Gastrocnemius medialis (tissue), 4 donors: ENCODE measurements at regions not wholly inside any gene's neighbourhood (a gene's known extent, or its start where the extent isn't known, plus 50 kb on each side); places are given as distances from the start of the nearest gene placed in this dataset.

ENCODE experiments used
- ATAC-seq, 2 donors: fragments of 150-250 bp; one replicate each; pipeline ENCODE4 v1.9.1; 2016
- DNase-seq, 2 donors: peaks; one replicate each; pipeline ENCODE4 v3.0.0-alpha.2; 2019
- H3K27ac ChIP-seq, 4 donors: fragments of 200-600 bp; sonication (generic); 1 replicate in 1 of 4; 2 replicates in 3 of 4; pipeline ENCODE4 v1.5.1; 2016 to 2018; ENCODE audit warnings: mild to moderate bottlenecking in 2 of 4, moderate library complexity in 1 of 4
- H3K27me3 ChIP-seq, 3 donors: fragments of 200-600 bp; sonication (generic) in 2 of 3; 1 replicate in 1 of 3; 2 replicates in 2 of 3; pipeline versions ENCODE4 v1.5.1 to v1.6.0; 2016 to 2019; ENCODE audit warnings: mild to moderate bottlenecking in 1 of 3, moderate library complexity in 1 of 3
- H3K36me3 ChIP-seq, 2 donors: fragments of 200-600 bp; sonication (generic) in 1 of 2; one replicate each; pipeline ENCODE4 v1.5.1; 2017 to 2018
- H3K4me1 ChIP-seq, 2 donors: fragments of 200-600 bp; sonication (generic) in 1 of 2; one replicate each; pipeline ENCODE4 v1.5.1; 2016 to 2017; ENCODE audit warnings: mild to moderate bottlenecking in 2 of 2
- H3K4me3 ChIP-seq, 4 donors: fragments of 200-600 bp; sonication (generic) in 3 of 4; 1 replicate in 1 of 4; 2 replicates in 3 of 4; pipeline ENCODE4 v1.5.1; 2016 to 2019; ENCODE audit warnings: mild to moderate bottlenecking in 2 of 4
- H3K9me3 ChIP-seq, 3 donors: fragments of 200-600 bp; sonication (generic) in 2 of 3; 1 replicate in 1 of 3; 2 replicates in 2 of 3; pipeline ENCODE4 v1.5.1; 2016 to 2019
- CTCF ChIP-seq, 5 experiments: fragments of 450-650 bp in 3 of 5; fragments of 200-600 bp in 2 of 5; sonication (generic) in 2 of 5; IDR thresholded peaks in 4 of 5; conservative IDR thresholded peaks in 1 of 5; 1 replicate in 4 of 5; 2 replicates in 1 of 5; pipeline ENCODE4 v1.5.1; 2016 to 2019; ENCODE audit warnings: antibody characterized with exemption in 5 of 5, mild to moderate bottlenecking in 3 of 5, moderate library complexity in 3 of 5
- POLR2A ChIP-seq, 2 donors: fragments of 450-650 bp; IDR thresholded peaks; one replicate each; pipeline ENCODE4 v1.6.1; 2017; ENCODE audit warnings: antibody characterized with exemption in 2 of 2, mild to moderate bottlenecking in 2 of 2, moderate library complexity in 2 of 2
- in situ Hi-C, 4 donors: fragments of 200-750 bp; cut with MboI; loops; one replicate each; pipeline versions ENCODE4 v1.15.0 to v1.8.0; 2017; ENCODE audit warnings: low sequenced_read_pairs in 4 of 4
- intact Hi-C: fragments of 100-400 bp; cut with DNase I; formaldehyde crosslinking; loops from one replicate; pipeline ENCODE4 v1.15.1; 2023; ENCODE audit warnings: low total_unique reads

- Histone ChIP-seq H3K36me3 (no peaks in the 10 kb centered on the region), H3K27me3 (no peaks in the 10 kb centered on the region), H3K4me1 (peaks cover 3 to 11% of the 10 kb centered on the region in 2 donors), H3K4me3 (no peak overlapping the region), H3K9me3 (no peaks in the 10 kb centered on the region), H3K27ac (no peak overlapping the region)
- no peak for TF ChIP-seq POLR2A (IDR thresholded peaks at IDR 0.05)
- intact Hi-C loops = no loop called here
- in situ Hi-C loops = no loop called here
- DNase-seq (no peak), ATAC-seq (no peak)
Observed at GRCh38 chr20:22366631-22367030, 217.7 kb downstream of the FOXA2 start.

- in situ Hi-C loops (no loop called here), intact Hi-C loops (no loop called here)
- H3K4me3 ChIP-seq = no peak overlapping the region
- no peaks in the 10 kb centered on the region for H3K9me3 ChIP-seq
- H3K36me3 ChIP-seq = no peaks in the 10 kb centered on the region
- no peak for ATAC-seq
- no peaks in the 10 kb centered on the region for H3K4me1 ChIP-seq
- DNase-seq = no peak
- TF ChIP-seq POLR2A (IDR thresholded peaks at IDR 0.05) = no peak
- TF ChIP-seq CTCF (IDR thresholded peaks at IDR 0.05 in 4 of 5, conservative IDR thresholded peaks at IDR 0.05 in 1 of 5) = no peak
- no peaks in the 10 kb centered on the region for H3K27me3 ChIP-seq
- H3K27ac ChIP-seq = no peak overlapping the region
Observed at GRCh38 chr20:22354647-22355046, 229.7 kb downstream of the FOXA2 start.

- Histone ChIP-seq H3K9me3 (no peaks in the 10 kb centered on the region), H3K4me3 (no peak overlapping the region), H3K36me3 (no peaks in the 10 kb centered on the region), H3K27ac (no peak overlapping the region), H3K4me1 (no peaks in the 10 kb centered on the region), H3K27me3 (no peaks in the 10 kb centered on the region)
- ATAC-seq (no peak), DNase-seq (no peak)
- in situ Hi-C loops = no loop called here
- TF ChIP-seq CTCF (IDR thresholded peaks at IDR 0.05 in 4 of 5, conservative IDR thresholded peaks at IDR 0.05 in 1 of 5) (no peak), POLR2A (IDR thresholded peaks at IDR 0.05) (no peak)
- intact Hi-C loops = no loop called here
Observed at GRCh38 chr20:22353586-22353985, 230.8 kb downstream of the FOXA2 start.

GRCh38 chr20:22352019-22352418 is 232.4 kb downstream of the FOXA2 start:
- DNase-seq (no peak), ATAC-seq (no peak)
- H3K27me3 ChIP-seq = no peaks in the 10 kb centered on the region
- H3K4me3 ChIP-seq = no peak overlapping the region
- intact Hi-C loops = no loop called here
- H3K4me1 ChIP-seq = no peaks in the 10 kb centered on the region
- no peaks in the 10 kb centered on the region for H3K9me3 ChIP-seq
- no peak overlapping the region for H3K27ac ChIP-seq
- no peak for TF ChIP-seq CTCF (IDR thresholded peaks at IDR 0.05 in 4 of 5, conservative IDR thresholded peaks at IDR 0.05 in 1 of 5)
- no peak for TF ChIP-seq POLR2A (IDR thresholded peaks at IDR 0.05)
- in situ Hi-C loops = no loop called here
- H3K36me3 ChIP-seq = no peaks in the 10 kb centered on the region

GRCh38 chr20:22350624-22351023 is 233.7 kb downstream of the FOXA2 start:
- in situ Hi-C loops (no loop called here), intact Hi-C loops (no loop called here)
- Histone ChIP-seq H3K36me3 (no peaks in the 10 kb centered on the region), H3K27ac (no peak overlapping the region), H3K4me1 (no peaks in the 10 kb centered on the region), H3K27me3 (no peaks in the 10 kb centered on the region), H3K4me3 (no peak overlapping the region), H3K9me3 (no peaks in the 10 kb centered on the region)
- no peak for TF ChIP-seq POLR2A (IDR thresholded peaks at IDR 0.05)
- no peak for TF ChIP-seq CTCF (IDR thresholded peaks at IDR 0.05 in 4 of 5, conservative IDR thresholded peaks at IDR 0.05 in 1 of 5)
- DNase-seq (no peak), ATAC-seq (no peak)
